ENCODE measurements at regions not wholly inside any gene's neighbourhood (a gene's known extent, or its start where the extent isn't known, plus 50 kb on each side); places are given as distances from the start of the nearest gene placed in this dataset.

DNA sequence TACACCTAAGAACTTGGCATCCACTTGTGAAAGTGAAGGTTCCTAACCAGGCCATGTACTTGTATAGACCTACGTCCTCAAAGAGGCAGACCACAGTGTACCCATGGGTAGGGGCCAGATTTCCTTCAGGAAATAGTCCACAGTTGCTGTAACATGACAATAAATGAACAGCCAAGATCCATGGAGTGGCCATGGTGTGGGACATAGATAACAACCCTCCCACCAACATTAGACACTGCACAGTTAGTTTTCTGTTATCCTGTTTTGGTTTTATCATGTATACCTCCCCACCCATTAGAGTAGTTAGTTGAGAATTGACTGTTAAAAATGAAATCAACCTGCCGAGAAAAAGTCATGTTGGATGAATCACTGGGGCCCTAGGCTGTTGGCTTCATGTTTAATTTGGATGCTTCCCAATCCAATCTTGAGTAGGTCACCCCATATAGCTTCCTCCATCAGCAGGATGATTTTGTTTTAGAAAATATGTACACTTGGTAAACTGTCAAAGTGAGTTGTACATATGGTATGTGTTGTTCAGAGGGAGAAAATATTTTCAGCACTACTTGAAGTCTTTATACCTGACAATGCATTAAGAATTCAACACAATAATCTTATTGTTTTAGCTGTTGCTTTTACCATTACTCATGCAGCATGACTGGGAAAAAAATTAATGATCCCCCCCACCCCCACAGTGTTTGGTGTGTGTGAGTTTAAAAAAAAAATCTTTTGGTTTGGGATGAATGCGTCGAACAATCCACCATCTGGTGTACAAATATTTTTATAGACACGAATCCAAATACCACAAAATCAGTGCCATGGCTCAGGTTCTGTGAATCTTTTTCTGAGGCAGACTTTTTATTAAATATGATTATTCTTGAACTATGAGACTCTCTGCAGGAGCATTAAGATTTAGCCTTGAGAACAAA is 88.3 kb upstream of the ARHGAP29 start:
- no peak for DNase-seq (ENCODE audit: low spot score)

DNA sequence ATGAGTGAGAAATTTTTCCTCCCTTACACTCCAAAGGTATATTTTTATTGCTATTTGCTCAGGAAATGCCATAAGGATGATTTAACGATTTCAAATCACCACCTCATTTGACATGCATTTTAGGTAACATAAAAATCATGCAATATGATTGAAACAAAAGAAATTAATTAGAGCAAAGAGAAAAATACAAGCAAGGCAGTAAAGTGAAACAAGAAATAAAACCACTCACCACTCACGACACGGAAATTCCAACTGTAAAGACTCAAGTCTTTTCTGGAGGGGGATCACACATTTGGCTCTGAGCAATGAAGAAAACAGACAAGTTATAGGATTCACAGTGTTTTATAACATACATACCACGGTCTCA is 86.8 kb upstream of the ARHGAP29 start:
- no peak for DNase-seq (ENCODE audit: low spot score)

DNA sequence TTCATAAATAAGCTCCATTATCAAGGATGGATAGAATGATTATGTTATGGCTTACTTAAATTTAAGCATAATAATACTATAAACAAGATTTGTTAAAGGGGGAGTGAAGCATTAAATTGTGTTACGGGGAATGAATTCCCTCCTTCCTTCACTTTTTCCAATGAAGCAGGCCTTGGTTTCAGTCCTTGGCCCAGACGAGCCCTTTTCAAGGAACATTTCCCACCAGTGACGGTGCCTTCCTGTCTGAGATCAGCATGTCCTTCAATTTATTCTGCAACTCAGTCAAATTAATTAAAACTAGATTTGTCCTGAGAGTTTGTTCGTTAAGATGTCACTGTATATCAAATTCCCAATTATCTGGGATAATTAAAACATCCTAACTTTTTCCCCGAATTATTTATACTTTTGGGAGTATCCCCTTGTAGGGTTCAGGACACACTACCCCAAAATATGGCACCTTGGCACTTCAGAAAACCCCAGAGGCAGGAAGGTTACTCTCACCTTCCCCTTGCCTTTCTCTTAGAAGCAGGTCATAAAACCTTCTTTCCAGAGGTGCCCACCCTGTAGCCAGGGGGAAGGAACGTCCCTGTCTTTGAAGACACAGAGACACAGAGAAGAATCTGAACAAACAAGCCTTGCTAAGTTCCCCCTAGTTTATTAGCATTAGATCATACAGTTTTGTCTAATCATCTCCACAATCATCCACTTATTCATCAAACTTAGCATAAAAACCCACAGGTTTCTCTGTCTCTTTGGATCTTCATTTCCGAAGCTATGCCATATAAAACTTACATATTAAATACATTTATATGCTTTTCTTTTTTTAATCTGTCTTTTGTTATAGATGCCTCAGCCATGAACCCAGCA is 86.2 kb upstream of the ARHGAP29 start:
- no peak for DNase-seq (ENCODE audit: low spot score)

DNA sequence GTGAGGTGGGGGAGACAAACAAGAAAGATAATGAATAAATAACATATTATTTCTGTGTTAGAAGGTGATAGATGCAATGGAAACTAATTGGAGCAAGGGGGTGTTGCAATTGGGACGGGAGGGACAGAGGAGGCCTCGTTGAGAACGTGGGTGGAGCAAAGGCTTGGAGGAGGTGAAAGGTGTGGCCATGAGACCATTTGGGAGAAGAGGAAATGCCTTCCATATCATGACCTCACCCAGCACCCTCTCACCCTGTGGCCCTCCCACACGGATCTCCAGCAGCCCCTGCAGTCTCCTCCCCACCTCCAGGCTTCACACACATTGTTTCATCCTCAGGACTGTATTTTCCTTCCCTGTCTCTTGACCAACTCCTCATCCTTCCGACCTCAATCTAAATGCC is 85.3 kb upstream of the ARHGAP29 start:
- DNase-seq (ENCODE audit: low spot score): no peak

DNA sequence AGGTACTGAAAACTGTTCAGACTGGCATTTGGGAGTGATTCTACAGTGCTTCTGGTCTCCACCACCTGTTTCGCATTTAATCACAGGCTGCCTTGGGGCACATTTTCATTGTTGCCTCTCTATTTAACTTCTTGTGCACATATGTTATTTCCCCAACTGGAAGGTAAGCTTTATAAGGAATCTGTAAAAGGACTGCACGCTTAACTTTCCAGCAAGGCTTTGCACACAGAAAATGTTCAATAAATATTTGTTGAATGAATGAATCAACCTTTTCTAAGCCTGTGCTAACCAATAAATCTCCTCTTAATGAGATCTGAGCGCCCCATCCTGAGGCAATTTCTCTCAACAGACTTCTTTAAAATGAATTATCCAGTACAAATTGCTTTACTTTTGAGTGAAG is 84.3 kb upstream of the ARHGAP29 start:
- DNase-seq (ENCODE audit: low spot score): no peak

DNA sequence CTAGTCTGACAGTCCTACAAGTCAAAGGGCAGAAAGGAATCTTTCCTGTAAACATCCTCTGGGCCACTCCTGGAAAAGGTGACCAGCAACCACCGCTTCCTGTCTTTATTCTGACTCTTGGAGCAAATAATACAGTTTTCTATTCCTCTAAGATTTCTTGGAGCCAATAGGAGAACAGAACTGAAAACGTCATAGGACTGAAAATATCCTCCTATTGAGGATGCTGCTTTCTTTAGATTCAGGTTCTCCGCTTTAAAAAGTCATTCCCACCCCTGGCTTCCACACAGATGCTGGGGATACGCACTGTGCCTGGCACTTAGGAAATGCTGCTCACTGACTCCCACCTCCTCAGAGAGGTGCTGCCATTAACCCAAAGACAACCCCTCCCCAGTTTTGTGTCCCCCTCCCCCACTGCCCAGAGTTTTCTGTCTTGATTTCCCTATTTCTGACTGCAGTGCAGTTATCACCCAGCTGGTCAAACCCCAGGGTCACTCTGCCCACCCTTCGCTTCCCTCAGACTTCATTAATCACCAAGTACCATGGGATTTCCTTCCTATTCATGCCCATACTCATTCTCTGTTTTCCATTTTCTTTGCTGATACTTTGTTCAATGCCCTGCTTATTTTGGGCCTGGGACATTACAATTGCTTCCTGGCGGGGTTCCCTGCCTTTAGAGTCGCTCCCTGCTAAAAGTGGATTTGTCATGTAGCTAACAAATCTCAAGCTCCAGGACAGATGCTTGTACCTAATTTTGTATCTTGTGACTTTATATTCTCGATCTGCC is 82.1 kb upstream of the ARHGAP29 start:
- DNase-seq (ENCODE audit: low spot score): no peak

DNA sequence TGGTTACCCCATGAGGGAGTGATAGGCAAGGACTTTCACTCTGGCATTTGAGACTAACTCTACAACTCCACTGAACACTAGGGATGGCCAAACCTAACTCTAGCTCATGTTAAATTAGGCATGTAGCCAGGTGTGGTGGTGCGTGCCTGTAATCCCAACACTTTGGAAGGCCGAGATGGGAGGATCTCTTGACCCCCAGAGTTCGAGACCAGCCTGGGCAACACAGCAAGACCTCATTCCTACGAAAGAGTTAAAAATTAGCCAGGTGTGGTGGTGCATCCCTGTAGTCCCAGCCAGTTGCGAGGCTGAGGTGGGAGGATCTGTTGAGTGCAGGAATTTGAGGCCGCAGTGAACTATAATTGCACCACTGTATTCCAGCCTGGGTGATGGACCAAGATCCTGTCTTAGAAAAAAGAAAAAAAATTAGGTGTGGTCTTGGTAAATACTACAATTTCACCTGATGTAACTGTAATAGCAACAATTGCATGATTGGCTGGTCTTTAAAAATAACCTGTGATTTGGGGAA is 81.2 kb upstream of the ARHGAP29 start:
- no peak for DNase-seq (ENCODE audit: low spot score)

DNA sequence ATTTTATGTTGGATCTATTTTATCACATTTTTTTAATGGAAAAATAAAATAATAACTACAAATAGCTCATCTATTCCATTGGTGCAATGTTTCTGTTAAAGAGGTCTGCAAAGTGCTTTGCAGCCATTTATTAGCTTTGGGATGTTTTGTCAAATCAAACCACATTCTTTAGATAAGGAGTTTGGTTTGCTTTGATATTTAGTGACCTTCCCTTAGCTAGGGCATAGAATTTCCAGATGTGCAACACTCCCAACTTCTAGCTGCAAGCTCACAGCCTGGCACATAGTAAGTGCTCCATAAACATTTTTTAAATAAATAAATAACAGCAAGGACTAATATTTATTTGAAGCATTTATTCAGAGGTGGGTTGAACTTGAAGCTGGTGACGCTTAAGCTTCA is 80.4 kb upstream of the ARHGAP29 start:
- no peak for DNase-seq (ENCODE audit: low spot score)

DNA sequence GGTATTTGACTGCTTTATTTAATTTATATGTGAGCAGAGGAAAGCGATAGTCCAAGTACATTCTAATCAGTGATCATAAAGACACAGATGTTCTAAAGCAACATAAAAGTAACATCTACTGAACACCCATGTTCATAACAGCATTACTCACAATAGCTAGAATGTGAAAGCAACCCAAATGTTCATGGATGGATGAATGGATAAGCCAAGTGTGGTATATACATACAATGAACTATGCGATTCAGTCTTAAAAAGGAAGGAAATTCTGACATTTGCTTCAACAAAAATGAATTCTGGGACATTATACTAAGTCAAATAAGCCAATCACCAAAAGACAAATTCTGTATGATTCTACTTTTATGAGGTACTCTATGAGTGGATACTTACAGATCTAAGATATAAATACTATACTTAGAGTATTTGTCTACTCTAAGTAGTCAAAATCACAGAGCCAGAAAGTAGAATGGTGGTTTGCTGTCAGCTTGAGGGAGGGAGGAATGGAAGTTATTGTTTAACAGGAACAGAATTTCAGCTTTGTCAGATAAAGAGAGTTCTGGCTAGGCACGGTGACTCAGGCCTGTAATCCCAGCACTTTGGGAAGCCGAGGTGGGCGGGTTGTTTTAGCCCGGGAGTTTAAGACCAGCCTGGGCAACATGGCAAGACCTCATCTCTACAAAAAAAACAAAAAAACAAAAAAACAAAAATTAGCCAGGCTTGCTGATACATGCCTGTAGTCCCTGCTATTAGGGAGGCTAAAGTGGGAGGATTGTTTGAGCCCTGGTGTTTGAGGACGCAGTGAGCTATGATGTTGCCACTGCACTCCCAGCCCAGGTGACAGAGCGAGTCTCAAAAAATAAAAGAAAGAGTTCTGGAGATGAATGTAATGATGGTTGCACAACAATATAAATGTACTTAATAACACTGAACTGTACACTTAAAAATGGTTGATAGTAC is 79.7 kb upstream of the ARHGAP29 start:
- no peak for DNase-seq (ENCODE audit: low spot score)

DNA sequence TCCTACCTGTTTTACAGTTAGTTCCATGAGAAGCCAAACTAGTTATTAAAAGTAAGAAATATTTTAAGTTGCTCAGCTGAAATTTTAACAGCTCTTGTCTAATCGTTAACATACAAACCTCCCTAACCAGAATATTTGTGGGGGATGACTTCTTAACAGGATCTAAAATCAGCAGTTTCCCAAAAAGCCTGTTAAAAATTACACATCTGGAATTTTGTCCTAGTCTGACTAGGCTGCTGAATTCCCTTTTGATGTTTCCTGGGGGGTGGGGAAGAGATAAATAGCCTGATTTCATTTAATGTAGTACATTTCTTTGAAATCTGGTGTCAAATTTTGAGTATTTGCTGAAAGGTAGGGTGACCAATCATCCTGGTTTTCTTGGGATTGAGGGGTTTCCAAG is 78.8 kb upstream of the ARHGAP29 start:
- DNase-seq (ENCODE audit: low spot score): no peak

DNA sequence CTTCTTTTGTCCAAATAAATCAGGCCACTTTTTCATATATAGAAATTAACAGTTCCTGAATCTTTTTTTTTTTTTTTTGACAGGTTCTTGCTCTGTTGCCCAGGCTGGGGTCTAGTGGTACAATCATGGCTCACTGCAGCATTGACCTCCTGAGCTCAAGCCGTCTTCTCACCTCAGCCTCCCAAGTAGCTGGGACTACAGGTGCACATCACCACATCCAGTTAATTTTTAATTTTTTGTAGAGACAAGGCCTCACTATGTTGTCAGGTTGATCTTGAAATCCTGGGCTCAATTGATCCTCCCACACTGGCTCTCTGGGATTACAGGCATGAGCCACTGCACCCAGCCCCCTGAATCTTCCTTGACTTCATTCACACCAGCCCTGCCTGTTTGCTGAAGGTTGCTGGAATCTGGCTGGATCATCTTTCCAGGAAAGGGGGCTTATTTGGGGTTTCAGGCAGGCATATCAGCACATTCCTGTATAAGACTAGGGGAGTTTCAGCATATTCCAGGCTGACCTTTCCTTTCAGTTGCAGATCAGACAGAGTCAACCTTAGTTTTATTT is 78.2 kb upstream of the ARHGAP29 start:
- DNase-seq (ENCODE audit: low spot score): no peak

DNA sequence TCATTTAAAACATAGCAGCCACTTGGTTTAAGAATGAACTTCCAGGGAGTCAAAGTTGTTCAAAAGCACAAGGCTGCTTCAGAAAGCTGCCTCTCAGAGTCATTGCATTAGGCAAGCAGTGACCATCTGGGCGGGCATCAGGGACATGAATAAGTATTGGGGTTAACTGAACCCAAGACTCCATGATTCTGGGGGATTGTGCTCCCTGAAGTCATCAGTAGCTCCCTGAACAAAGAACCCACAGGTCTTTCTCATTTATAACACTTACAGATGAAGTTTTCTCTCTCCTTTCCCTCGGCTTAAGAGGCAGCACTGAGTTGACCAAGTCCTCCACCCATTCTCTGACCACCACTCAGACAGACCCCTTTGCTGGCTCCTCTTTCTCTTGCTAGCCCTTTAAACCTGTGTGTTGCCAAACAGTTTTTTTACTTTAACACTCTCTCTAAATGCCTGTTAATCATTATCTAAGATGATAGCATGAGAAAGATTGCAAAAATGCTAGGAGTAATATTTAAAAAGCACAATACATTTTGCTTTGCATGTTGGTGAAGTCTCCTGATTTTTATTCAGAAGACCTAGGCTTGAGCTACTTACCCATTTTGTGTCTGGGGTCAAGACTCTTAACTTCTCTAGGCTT is 77.0 kb upstream of the ARHGAP29 start:
- no peak for DNase-seq (ENCODE audit: low spot score)

DNA sequence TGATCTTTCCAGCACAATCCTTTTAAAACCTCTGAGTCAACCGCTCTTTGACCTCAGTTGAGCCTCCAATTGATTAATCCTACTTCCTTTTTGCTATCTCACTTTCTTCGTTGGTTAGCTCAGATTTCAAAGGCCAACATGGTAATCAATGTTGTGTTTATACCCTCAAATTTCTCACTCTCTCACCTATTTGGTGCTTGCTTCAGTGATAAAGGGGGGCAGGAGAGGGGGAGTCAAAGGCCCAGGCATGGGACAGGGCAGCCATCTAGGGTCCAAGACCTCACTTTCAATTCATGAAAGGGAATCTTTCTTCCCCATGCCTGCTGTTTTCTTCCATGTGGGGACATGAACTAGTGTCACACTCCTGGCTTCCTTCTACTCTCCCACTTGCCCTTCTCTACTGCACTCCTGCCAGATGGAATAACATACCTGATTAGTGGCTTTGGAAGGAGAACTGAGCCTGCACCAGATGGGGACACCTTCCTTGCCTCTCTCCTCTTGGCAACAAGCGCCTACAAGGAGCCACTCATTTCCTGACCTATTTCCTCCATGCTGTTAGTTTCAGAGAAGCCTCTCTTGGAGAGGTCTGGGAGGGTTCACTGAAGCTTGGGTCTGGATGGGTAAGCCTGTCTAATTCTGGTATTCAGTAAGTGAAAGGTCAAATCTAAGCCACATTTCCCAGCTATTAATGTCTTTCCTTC is 73.3 kb upstream of the ARHGAP29 start:
- no peak for DNase-seq (ENCODE audit: low spot score)

DNA sequence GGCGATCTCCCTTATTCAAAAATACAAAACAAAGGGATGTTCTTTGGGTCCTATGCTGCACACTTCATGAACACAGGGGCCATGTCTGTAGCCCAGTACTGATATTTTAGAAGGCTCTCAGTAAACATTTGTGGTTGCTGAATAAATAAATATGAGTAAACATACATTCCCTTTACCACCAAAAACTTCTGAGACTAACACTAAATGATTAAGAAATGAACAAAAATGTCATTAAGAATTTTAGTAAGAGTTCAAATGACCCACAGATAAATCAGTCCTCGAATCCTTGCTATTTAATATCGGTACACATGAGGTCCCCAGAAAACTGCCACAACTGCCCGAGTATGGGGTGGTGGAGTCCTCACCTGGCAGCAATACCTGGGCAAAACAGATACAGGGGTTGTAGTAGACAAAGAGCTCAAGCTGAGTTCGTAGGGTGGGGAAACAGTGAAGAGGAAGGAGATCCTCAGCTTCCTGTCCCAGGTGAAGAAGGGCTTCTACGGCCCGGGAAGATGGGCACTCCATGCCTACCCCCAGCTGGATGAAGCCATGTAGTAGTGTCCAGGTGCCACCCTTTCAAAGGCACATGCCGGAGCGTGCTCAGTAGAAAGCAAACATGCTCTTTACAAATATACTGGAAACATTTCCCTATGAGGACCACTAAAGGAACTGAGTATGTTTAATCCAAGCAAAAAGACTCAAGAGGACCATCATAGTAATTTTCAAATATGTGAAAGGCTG is 72.6 kb upstream of the ARHGAP29 start:
- DNase-seq (ENCODE audit: low spot score): no peak

DNA sequence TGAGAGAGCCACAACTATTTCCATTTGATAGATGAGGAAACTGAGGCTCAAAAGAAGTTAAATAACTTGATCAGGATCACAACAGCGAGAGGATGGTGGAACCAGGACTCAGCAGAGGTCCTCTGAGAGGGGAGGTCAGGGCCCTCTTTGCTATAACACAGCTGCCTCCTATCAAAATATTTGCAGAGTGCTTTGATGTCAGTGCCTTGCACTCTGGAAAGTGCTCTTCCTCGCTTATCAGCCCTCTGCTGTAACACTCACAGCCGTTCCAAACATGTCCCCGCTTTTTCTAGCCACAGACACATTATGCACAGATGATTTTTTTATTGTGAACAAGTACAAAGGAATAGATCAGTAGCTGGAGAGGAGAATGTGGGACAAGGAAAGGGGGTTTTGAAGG is 71.8 kb upstream of the ARHGAP29 start:
- no peak for DNase-seq (ENCODE audit: low spot score)

DNA sequence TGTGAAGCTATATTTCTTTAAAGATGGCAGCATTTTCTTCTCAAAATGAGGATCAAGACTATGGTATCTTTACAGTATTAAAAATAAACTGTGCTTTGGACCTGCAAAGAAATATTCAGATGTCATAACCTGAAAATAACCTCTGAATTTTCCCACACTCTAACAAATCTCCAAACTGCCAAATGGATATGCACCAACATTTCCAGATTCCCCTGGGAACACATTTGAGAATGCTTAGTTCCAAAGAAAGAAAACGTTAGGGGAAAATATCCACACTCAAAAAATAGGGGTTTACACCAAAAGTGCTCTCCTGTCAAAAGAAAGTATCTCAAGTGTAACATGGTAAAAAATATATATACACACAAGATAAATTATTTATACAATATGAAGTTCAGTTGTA is 69.1 kb upstream of the ARHGAP29 start:
- DNase-seq (ENCODE audit: low spot score): no peak

DNA sequence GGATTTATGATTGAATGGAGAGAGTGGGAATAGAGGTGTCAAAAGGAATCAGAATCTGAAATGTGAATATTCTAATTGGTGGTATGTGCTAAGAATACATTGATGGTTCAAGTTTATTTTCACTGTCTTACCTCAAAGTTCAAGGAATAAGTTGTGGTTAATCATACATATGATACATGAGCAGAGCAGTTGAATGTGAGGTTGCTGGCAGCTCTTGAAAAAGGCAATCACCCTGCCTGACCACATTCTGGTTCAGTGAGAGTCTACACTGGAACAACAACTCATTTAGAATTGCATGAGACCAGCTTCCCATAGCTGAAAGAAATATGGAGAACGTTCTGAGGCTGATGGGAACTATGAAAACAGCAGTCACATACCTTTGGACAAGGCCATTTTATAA is 68.3 kb upstream of the ARHGAP29 start:
- no peak for DNase-seq (ENCODE audit: low spot score)

DNA sequence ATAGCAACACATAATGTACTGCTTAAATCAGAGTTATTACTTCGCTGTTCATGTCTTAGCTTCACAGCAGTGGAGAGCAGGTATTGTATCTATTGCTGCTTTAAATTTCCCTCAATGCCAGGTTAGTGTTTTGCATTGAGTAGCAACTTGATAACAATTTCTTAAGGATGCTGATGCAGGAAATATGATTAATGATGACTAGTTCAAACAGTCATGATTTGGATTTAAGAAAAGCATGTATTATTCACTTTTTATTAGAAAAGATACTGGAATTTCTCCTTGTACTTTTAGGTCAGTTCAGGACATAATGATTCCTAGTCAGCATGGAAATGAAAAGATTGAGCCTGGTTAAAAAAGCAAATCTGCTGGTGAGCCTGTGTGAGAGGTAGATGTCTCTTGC is 67.2 kb upstream of the ARHGAP29 start:
- no peak for DNase-seq (ENCODE audit: low spot score)

DNA sequence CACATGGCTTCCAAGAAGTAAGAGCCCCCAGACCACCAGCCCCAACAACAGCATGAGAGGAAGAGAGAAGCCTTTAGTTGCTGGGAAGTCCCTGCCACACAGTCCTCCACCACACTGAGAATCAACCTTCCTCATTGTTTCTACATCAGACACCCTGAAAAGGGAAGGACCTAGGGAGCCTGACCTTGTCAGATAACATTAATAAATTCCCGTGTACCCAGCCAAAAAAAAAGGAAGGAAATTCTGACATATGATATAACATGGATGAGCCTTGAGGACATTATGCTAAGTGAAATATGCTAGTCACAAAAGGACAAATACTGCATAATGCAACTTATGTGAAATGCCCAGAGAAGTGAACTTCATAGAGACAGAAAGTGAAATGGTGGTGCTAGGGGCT is 65.6 kb upstream of the ARHGAP29 start:
- no peak for DNase-seq (ENCODE audit: low spot score)
